Activated CD4-positive, alpha-beta T cell treated with anti-CD3 and anti-CD28 coated beads for 36 hours (primary cell): ENCODE measurements at regions not wholly inside any gene's neighbourhood (a gene's known extent, or its start where the extent isn't known, plus 50 kb on each side); places are given as distances from the start of the nearest gene placed in this dataset.

Experiments
- ATAC-seq: fragments of 200-7000 bp; cut with Tn5 transposase; one replicate; pipeline ENCODE4 v1.10.0; 2021; ENCODE audit warnings: mild to moderate bottlenecking, moderate library complexity
- CTCF ChIA-PET: fragments of 350-600 bp; sonication (Branson Sonifier 250); formaldehyde crosslinking; loops from one replicate; lab custom pipeline; 2021; ENCODE audit warnings: antibody characterized with exemption; lab: Charles Lee
- POLR2A ChIA-PET: fragments of 350-600 bp; sonication (Branson Sonifier 250); formaldehyde crosslinking; loops from one replicate; lab custom pipeline; 2021; ENCODE audit warnings: antibody characterized with exemption, inconsistent platforms; lab: Charles Lee
- DNase-seq: peaks from one replicate; pipeline ENCODE4 v3.0.0-alpha.2; 2020
- H3K27ac Mint-ChIP-seq: one replicate; pipeline ENCODE4 v1.8.0; 2021; ENCODE audit warnings: mixed read lengths
- H3K27me3 Mint-ChIP-seq: one replicate; pipeline ENCODE4 v1.8.0; 2021; ENCODE audit warnings: mixed read lengths
- H3K36me3 Mint-ChIP-seq: one replicate; pipeline ENCODE4 v1.8.0; 2021; ENCODE audit warnings: low read depth, mixed read lengths
- H3K4me1 Mint-ChIP-seq: one replicate; pipeline ENCODE4 v1.8.0; 2021; ENCODE audit warnings: mixed read lengths
- H3K4me3 Mint-ChIP-seq: one replicate; pipeline ENCODE4 v1.8.0; 2021; ENCODE audit warnings: mild to moderate bottlenecking, moderate library complexity, mixed read lengths
- H3K9me3 Mint-ChIP-seq: one replicate; pipeline ENCODE4 v1.8.0; 2021; ENCODE audit warnings: low read depth, mixed read lengths
- intact Hi-C, 2 experiments: fragments of 100-400 bp; cut with DNase I in 1 of 2; cut with micrococcal nuclease in 1 of 2; formaldehyde crosslinking; loops; one replicate each; pipeline versions ENCODE4 v1.14.2 to v1.15.1; 2022 to 2024; cut with DNase I, micrococcal nuclease

DNA sequence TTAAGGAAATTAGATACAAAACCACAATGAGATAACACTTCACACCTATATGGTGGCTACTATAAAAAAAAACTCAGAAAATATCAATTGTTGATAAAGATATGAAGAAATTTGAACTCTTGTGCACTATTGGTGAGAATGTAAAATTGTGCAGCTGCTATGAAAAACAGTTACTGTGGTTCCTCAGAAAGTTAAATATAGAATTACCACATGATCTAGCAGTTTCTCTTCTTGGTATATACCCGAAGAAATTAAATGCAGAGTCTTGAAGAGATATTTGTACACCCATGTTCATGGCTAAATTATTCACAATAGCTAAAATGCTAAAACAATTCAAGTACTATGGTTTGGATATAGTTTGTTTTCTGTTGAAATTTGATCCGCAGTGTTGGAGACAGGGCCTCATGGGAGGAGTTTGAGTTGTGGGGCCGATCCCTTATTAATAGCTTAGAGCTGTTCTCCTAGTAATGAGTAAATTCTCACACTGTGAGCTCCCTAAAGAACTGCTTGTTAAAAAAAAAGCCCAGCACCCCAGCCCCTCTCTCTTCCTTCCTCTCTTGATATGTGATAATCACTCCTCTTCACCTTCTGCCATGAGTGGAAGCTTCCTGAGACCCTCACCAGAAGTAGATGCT is 1412.1 kb downstream of the PLA2G4A start:
- POLR2A ChIA-PET, result no interaction called here
- CTCF ChIA-PET, result no interaction called here
- Mint-ChIP-seq H3K4me1 (no peaks in the 10 kb centered on the region), H3K27me3 (no peaks in the 10 kb centered on the region), H3K9me3 (no peaks in the 10 kb centered on the region), H3K4me3 (no peak overlapping the region), H3K27ac (no peak overlapping the region), H3K36me3 (no peaks in the 10 kb centered on the region)
- ATAC-seq (no peak), DNase-seq (no peak)
- intact Hi-C loops, result no loop called here

DNA sequence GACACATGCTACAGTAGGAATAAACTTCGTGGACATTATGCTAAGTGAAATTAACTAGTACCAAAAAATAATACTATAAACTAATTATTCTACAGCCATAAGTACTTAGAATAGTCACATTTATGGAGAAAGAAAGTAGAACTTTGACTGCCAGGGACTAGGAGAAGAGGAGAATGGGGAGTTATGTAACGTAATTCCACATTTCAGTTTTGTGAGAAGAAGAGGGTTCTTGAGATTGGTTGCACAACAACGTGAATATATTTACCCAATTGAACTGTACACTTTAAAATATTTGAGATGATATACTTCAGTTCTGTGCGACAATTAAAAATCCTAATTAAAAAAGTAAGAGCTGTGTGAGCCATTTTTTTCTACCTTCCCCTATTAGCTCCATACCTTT is 1412.9 kb downstream of the PLA2G4A start:
- no peaks in the 10 kb centered on the region for H3K27me3 Mint-ChIP-seq
- no peaks in the 10 kb centered on the region for H3K4me1 Mint-ChIP-seq
- no peaks in the 10 kb centered on the region for H3K9me3 Mint-ChIP-seq
- no peaks in the 10 kb centered on the region for H3K36me3 Mint-ChIP-seq
- CTCF ChIA-PET, result no interaction called here
- ATAC-seq (no peak), DNase-seq (no peak)
- intact Hi-C loops, result no loop called here
- H3K27ac Mint-ChIP-seq, result no peak overlapping the region
- H3K4me3 Mint-ChIP-seq, result no peak overlapping the region
- POLR2A ChIA-PET, result no interaction called here

- Mint-ChIP-seq H3K4me3 (no peak overlapping the region), H3K36me3 (no peaks in the 10 kb centered on the region), H3K27me3 (no peaks in the 10 kb centered on the region), H3K4me1 (no peaks in the 10 kb centered on the region), H3K27ac (no peak overlapping the region), H3K9me3 (peaks cover 3% of the 10 kb centered on the region)
- no peak for DNase-seq
- intact Hi-C loops, result no loop called here
- CTCF ChIA-PET, result no interaction called here
- POLR2A ChIA-PET, result no interaction called here
- no peak for ATAC-seq
Measured at GRCh38 chr1:188243456-188243855, 1414.7 kb downstream of the PLA2G4A start.

DNA sequence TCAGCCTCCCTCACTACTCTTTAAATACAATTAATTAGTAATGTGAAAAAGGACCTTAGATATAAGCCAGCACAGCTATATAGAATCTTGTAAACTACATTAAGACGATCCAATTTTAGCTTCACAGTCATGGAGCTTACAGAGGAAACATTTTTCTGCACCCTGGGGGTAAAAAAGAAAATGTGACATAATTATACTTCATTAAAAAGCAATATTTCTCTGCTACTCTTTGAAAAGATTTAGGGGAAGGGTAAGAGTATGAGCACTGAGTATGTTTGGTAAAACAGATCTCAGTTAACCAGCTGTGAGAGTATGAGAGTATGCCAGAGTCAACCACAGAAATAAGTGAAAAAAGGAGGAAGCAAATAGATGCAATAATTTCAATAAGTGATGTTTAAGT is 1415.9 kb downstream of the PLA2G4A start:
- Mint-ChIP-seq H3K4me3 (no peak overlapping the region), H3K36me3 (no peaks in the 10 kb centered on the region), H3K27me3 (no peaks in the 10 kb centered on the region), H3K4me1 (no peaks in the 10 kb centered on the region), H3K27ac (no peak overlapping the region), H3K9me3 (peaks cover 3% of the 10 kb centered on the region)
- intact Hi-C loops, result no loop called here
- ATAC-seq (no peak), DNase-seq (no peak)
- CTCF ChIA-PET, result no interaction called here
- POLR2A ChIA-PET, result no interaction called here

GRCh38 chr1:188247255-188247654 is 1418.5 kb downstream of the PLA2G4A start:
- intact Hi-C loops, result no loop called here
- Mint-ChIP-seq H3K9me3 (peaks cover 3% of the 10 kb centered on the region), H3K27me3 (no peaks in the 10 kb centered on the region), H3K4me3 (no peak overlapping the region), H3K27ac (no peak overlapping the region), H3K4me1 (no peaks in the 10 kb centered on the region), H3K36me3 (no peaks in the 10 kb centered on the region)
- ATAC-seq (no peak), DNase-seq (no peak)
- ChIA-PET CTCF (no interaction called here), POLR2A (no interaction called here)

- intact Hi-C loops, result no loop called here
Measured at GRCh38 chr1:188249811-188250210, 1421.1 kb downstream of the PLA2G4A start.

DNA sequence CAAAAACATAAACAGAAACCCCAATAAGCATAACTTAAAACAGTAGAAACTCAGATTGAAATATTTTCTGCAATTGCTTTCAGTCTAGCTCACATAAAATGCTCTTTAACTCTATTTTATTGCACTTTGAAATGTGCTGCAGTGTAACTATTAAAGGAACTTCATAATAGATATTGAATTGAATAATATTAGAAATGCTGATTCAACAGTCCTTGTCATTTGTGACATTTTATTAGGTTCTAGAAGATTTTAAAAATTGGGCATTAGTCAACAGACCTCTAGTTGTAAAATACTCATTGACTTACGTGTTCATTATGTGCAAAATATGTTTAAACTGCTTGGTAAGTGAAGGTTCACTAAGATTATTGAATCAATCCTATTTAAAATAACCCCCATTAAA is 1422.3 kb downstream of the PLA2G4A start:
- intact Hi-C loops, result no loop called here
- CTCF ChIA-PET, result no interaction called here

More at GRCh38 chr1:188249811-188250210, 1421.1 kb downstream of the PLA2G4A start:
- H3K27me3 Mint-ChIP-seq, result no peaks in the 10 kb centered on the region
- no peaks in the 10 kb centered on the region for H3K4me1 Mint-ChIP-seq
- peaks cover 3% of the 10 kb centered on the region for H3K9me3 Mint-ChIP-seq
- no peaks in the 10 kb centered on the region for H3K36me3 Mint-ChIP-seq
- ATAC-seq (no peak), DNase-seq (no peak)
- no peak overlapping the region for H3K27ac Mint-ChIP-seq
- H3K4me3 Mint-ChIP-seq, result no peak overlapping the region
- CTCF ChIA-PET, result no interaction called here
- POLR2A ChIA-PET, result no interaction called here

GRCh38 chr1:188261849-188262248 is 1433.1 kb downstream of the PLA2G4A start:
- CTCF ChIA-PET, result no interaction called here
- H3K9me3 Mint-ChIP-seq, result peaks cover 25% of the 10 kb centered on the region

More for the DNA sequence above, 1422.3 kb downstream of the PLA2G4A start:
- POLR2A ChIA-PET, result no interaction called here
- Mint-ChIP-seq H3K36me3 (no peaks in the 10 kb centered on the region), H3K4me3 (no peak overlapping the region), H3K4me1 (no peaks in the 10 kb centered on the region), H3K27me3 (no peaks in the 10 kb centered on the region), H3K9me3 (peaks cover 8% of the 10 kb centered on the region), H3K27ac (no peak overlapping the region)
- ATAC-seq (no peak), DNase-seq (no peak)

DNA sequence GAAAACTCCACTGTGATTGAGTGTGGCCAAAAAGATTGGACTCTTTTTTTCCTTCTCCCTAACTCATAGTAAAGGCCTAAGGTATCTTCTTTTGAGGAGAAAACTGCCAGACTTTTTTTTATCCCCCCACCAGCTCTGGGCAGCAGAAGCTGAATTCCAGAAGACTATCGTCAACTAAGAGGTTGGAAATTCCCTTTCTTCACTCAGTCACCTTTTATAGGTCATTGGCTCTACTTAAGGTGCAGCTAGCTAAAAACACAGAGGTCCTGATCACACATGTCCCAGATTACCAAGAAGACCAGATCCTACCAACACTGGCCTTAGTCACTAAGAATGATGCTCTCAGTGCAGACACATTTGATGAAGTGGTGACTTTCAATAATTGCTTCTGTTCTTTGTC is 1441.2 kb downstream of the PLA2G4A start:
- Mint-ChIP-seq H3K27ac (no peak overlapping the region), H3K27me3 (no peaks in the 10 kb centered on the region), H3K36me3 (no peaks in the 10 kb centered on the region), H3K4me1 (no peaks in the 10 kb centered on the region), H3K4me3 (no peak overlapping the region), H3K9me3 (peaks cover 4% of the 10 kb centered on the region)
- ChIA-PET POLR2A (no interaction called here), CTCF (no interaction called here)
- no peak for ATAC-seq
- intact Hi-C loops, result no loop called here
- DNase-seq, result no peak

More at GRCh38 chr1:188261849-188262248, 1433.1 kb downstream of the PLA2G4A start:
- Mint-ChIP-seq H3K36me3 (no peaks in the 10 kb centered on the region), H3K4me1 (no peaks in the 10 kb centered on the region), H3K27me3 (no peaks in the 10 kb centered on the region), H3K4me3 (no peak overlapping the region), H3K27ac (no peak overlapping the region)
- DNase-seq (no peak), ATAC-seq (no peak)
- POLR2A ChIA-PET, result no interaction called here
- intact Hi-C loops, result no loop called here

GRCh38 chr1:188270497-188270896 is 1441.7 kb downstream of the PLA2G4A start:
- DNase-seq (no peak), ATAC-seq (no peak)
- Mint-ChIP-seq H3K36me3 (no peaks in the 10 kb centered on the region), H3K4me1 (no peaks in the 10 kb centered on the region), H3K4me3 (no peak overlapping the region), H3K9me3 (peaks cover 4% of the 10 kb centered on the region), H3K27me3 (no peaks in the 10 kb centered on the region), H3K27ac (no peak overlapping the region)
- CTCF ChIA-PET, result no interaction called here
- intact Hi-C loops, result no loop called here
- POLR2A ChIA-PET, result no interaction called here

DNA sequence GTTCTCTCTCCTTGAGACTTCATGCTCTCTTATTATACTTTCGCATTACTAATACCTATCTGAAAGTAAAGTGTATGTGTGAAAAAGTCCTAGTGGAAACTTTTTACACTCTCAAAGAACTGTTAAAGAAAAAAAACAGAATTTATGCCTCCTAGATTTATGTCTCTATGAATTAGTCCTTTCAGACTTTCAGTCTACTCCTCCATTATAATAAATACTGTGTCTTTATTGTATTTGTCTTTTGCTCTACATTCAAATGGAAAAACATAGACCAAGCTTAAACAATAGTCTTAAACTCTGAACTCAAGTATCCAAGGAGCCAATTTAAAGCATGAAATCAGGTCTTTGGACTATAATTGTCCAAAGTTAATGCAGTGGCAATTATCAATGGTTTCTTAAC is 1449.0 kb downstream of the PLA2G4A start:
- Mint-ChIP-seq H3K9me3 (peaks cover 7% of the 10 kb centered on the region), H3K4me1 (no peaks in the 10 kb centered on the region), H3K4me3 (no peak overlapping the region), H3K27me3 (no peaks in the 10 kb centered on the region), H3K36me3 (no peaks in the 10 kb centered on the region), H3K27ac (no peak overlapping the region)
- ChIA-PET POLR2A (no interaction called here), CTCF (no interaction called here)
- ATAC-seq (no peak), DNase-seq (no peak)
- intact Hi-C loops, result no loop called here

DNA sequence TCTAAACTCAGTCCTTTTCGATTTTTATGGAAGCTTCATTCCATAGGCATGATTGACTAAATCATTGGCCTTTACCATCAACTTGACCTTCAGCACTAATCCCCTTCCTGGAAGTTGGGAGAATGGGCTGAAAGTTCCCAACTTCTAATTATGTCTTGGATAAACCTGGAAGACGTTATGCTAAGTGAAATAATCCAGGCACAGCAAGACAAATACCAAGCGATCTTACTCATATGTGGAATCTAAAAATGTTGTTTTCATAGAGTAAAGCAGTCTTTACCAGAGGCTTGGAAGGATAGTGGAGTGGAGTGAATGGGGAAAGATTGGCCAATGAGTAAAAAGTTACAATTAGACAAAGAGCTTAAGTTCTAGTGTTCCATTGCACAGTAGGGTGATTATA is 1453.2 kb downstream of the PLA2G4A start:
- Mint-ChIP-seq H3K27me3 (no peaks in the 10 kb centered on the region), H3K9me3 (peaks cover 11% of the 10 kb centered on the region), H3K27ac (no peak overlapping the region), H3K4me3 (no peak overlapping the region), H3K4me1 (no peaks in the 10 kb centered on the region), H3K36me3 (no peaks in the 10 kb centered on the region)
- POLR2A ChIA-PET, result no interaction called here
- no peak for DNase-seq
- CTCF ChIA-PET, result no interaction called here
- intact Hi-C loops, result no loop called here
- ATAC-seq, result no peak

DNA sequence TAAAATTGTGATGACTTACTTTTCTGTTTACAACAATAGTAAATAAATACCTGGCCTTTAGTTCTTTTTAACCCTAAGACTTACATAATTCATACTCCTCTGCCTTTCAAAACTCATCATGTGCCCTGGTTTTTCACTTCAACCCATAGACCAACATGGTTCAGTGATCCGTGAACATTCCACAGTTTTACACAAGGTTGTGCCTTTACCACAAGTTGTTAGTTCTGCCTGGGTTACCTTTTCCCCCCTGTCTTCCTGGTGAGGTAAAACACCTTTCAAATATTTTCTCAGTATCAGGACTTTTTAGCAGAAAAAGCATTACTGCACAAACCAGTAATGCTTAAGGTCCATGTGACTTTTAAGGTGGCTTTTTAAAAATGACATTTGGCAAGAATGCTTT is 1466.4 kb downstream of the PLA2G4A start:
- Mint-ChIP-seq H3K27me3 (no peaks in the 10 kb centered on the region), H3K36me3 (no peaks in the 10 kb centered on the region), H3K27ac (no peak overlapping the region), H3K9me3 (peaks cover 5% of the 10 kb centered on the region), H3K4me1 (no peaks in the 10 kb centered on the region), H3K4me3 (no peak overlapping the region)
- intact Hi-C loops, result no loop called here
- ChIA-PET POLR2A (no interaction called here), CTCF (no interaction called here)
- no peak for ATAC-seq
- no peak for DNase-seq
